Colonic mucosa (tissue), 4 donors: ENCODE measurements at regions not wholly inside any gene's neighbourhood (a gene's known extent, or its start where the extent isn't known, plus 50 kb on each side); places are given as distances from the start of the nearest gene placed in this dataset.

Experiments
- DNase-seq: peaks from one replicate; pipeline ENCODE4 v3.0.0-alpha.2; 2020
- H3K27ac ChIP-seq: fragments of 200-600 bp; one replicate; pipeline ENCODE4 v1.8.0; 2021
- H3K27me3 ChIP-seq: fragments of 200-600 bp; one replicate; pipeline ENCODE4 v1.8.0; 2021
- H3K36me3 ChIP-seq: fragments of 200-600 bp; one replicate; pipeline ENCODE4 v1.8.0; 2021
- H3K4me1 ChIP-seq: fragments of 200-600 bp; one replicate; pipeline ENCODE4 v1.8.0; 2021; ENCODE audit warnings: mild to moderate bottlenecking
- H3K4me3 ChIP-seq: fragments of 200-600 bp; one replicate; pipeline ENCODE4 v1.8.0; 2021
- H3K9ac ChIP-seq, 2 donors: one replicate each; pipeline ENCODE4 v1.7.0; 2013; ENCODE audit warnings: control low read depth in 2 of 2, low read depth in 2 of 2, low read length in 2 of 2
- H3K9me3 ChIP-seq: fragments of 200-600 bp; one replicate; pipeline ENCODE4 v1.8.0; 2021
- intact Hi-C: fragments of 100-400 bp; cut with DNase I; formaldehyde crosslinking; loops from one replicate; pipeline ENCODE4 v1.14.1; 2022
- TF ChIP-seq, protein P1 (sequence below): fragments of 200-600 bp; IDR thresholded peaks from one replicate; pipeline ENCODE4 v1.8.0; 2022; ENCODE audit warnings: antibody characterized with exemption, mild to moderate bottlenecking
- donor health status: healthy.
- donor health status: DM: no; HTN: no; CAD: no.
- donor health status: DM: no; HTN: no; CAD: no.

DNA sequence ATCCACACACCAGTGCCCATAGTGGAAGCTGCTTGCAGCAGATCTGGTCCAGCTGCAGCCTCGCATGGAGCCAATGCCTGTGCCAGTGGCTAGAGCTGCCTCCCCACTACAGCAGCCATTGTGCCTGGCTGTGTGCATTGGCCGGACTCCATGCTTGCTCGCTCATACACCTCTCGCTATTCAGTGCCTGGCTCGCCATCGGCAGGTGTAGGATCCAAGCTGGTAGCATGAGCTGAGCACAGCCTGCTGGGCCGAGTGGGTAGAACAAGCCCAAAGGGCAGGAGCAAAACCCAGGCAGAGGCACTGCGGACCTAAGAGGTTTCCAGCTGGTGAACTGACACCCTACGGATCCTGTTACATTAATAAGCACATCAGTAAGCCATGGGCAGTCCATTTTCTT is 1184.1 kb downstream of the AMY1C start:
- H3K4me1 ChIP-seq = no peaks in the 10 kb centered on the region
- H3K27me3 ChIP-seq = no peaks in the 10 kb centered on the region
- H3K9ac ChIP-seq = no peak overlapping the region
- intact Hi-C loops = no loop called here
- H3K27ac ChIP-seq = no peak overlapping the region
- TF ChIP-seq, protein P1, sequence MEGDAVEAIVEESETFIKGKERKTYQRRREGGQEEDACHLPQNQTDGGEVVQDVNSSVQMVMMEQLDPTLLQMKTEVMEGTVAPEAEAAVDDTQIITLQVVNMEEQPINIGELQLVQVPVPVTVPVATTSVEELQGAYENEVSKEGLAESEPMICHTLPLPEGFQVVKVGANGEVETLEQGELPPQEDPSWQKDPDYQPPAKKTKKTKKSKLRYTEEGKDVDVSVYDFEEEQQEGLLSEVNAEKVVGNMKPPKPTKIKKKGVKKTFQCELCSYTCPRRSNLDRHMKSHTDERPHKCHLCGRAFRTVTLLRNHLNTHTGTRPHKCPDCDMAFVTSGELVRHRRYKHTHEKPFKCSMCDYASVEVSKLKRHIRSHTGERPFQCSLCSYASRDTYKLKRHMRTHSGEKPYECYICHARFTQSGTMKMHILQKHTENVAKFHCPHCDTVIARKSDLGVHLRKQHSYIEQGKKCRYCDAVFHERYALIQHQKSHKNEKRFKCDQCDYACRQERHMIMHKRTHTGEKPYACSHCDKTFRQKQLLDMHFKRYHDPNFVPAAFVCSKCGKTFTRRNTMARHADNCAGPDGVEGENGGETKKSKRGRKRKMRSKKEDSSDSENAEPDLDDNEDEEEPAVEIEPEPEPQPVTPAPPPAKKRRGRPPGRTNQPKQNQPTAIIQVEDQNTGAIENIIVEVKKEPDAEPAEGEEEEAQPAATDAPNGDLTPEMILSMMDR = no peak
- DNase-seq = no peak
- no peaks in the 10 kb centered on the region for H3K36me3 ChIP-seq
- no peak overlapping the region for H3K4me3 ChIP-seq
- no peaks in the 10 kb centered on the region for H3K9me3 ChIP-seq

GRCh38 chr1:104945406-104945805 is 1195.7 kb downstream of the AMY1C start:
- no peak for DNase-seq
- TF ChIP-seq, protein P1 = no peak
- Histone ChIP-seq H3K9me3 (no peaks in the 10 kb centered on the region), H3K27ac (no peak overlapping the region), H3K4me3 (no peak overlapping the region), H3K27me3 (no peaks in the 10 kb centered on the region), H3K9ac (no peak overlapping the region), H3K36me3 (no peaks in the 10 kb centered on the region), H3K4me1 (no peaks in the 10 kb centered on the region)
- intact Hi-C loops = no loop called here

DNA sequence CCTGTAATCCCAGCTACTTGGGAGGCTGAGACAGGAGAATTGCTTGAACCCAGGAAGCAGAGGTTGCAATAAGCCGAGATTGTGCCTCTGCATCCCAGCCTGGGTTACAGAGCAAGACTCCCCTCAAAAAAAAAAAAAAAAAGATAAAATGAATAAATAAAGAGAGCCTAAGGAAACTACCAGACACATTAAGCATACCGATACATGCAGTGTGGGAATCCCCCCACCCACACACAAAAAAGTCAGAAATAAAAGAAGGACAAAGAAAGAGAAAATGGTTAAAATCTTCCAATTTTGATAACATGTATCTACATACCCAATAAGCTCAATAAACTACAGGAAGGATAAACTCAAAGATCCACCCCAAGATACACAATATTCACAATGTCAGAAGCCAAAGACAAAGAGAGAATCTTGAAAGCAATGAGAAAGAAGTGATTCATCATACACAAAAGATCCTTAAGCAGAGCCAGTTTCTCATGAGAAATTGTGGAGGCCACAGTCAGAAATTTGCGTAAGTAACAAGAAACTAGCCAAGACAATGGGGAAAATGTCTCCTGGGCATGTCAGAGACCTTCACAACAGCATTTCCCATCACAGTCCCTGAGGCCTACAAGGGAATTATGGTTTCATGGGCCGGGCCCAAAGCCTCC is 1197.0 kb downstream of the AMY1C start:
- no peak for DNase-seq
- intact Hi-C loops = no loop called here
- H3K9ac ChIP-seq = no peak overlapping the region
- H3K27ac ChIP-seq = no peak overlapping the region
- no peak overlapping the region for H3K4me3 ChIP-seq
- H3K27me3 ChIP-seq = no peaks in the 10 kb centered on the region
- H3K36me3 ChIP-seq = no peaks in the 10 kb centered on the region
- TF ChIP-seq, protein P1 = no peak
- H3K9me3 ChIP-seq = no peaks in the 10 kb centered on the region
- H3K4me1 ChIP-seq = no peaks in the 10 kb centered on the region

GRCh38 chr1:104953555-104953954 is 1203.9 kb downstream of the AMY1C start:
- no peak overlapping the region for H3K9ac ChIP-seq
- intact Hi-C loops = no loop called here
- H3K27me3 ChIP-seq = no peaks in the 10 kb centered on the region
- TF ChIP-seq, protein P1 = no peak
- H3K36me3 ChIP-seq = no peaks in the 10 kb centered on the region
- H3K4me3 ChIP-seq = no peak overlapping the region
- no peak overlapping the region for H3K27ac ChIP-seq
- H3K9me3 ChIP-seq = no peaks in the 10 kb centered on the region
- DNase-seq = no peak
- no peaks in the 10 kb centered on the region for H3K4me1 ChIP-seq

DNA sequence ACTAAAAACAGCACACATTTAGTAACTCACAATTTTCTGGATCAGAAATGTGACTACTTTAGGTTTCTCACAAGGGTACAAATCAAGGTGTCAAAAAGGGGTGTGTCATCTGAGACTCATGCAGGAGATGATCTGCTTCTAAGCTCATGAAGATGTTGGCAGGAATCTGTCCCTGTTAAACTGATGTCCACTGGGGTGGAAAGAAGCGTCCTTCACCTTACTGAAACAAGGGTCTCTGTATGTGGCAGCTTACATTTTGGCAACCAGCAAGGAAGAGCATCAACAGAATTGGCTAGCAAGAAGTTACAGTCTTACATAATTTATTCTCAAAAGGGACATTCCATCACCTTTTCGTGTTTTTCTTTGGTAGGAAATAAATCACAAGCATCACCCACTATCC is 1223.8 kb downstream of the AMY1C start:
- no peaks in the 10 kb centered on the region for H3K27me3 ChIP-seq
- intact Hi-C loops = no loop called here

More for the DNA sequence above, 1223.8 kb downstream of the AMY1C start:
- no peak for DNase-seq
- TF ChIP-seq, protein P1 = no peak
- no peaks in the 10 kb centered on the region for H3K9me3 ChIP-seq
- H3K4me1 ChIP-seq = no peaks in the 10 kb centered on the region
- no peak overlapping the region for H3K9ac ChIP-seq
- no peaks in the 10 kb centered on the region for H3K36me3 ChIP-seq
- no peak overlapping the region for H3K4me3 ChIP-seq
- no peak overlapping the region for H3K27ac ChIP-seq
